WTC11 (cell line): ENCODE measurements at regions not wholly inside any gene's neighbourhood (a gene's known extent, or its start where the extent isn't known, plus 50 kb on each side); places are given as distances from the start of the nearest gene placed in this dataset.

Experiments used
- ATAC-seq: fragments of 200-7000 bp; cut with Tn5 transposase; 2 replicates; pipeline ENCODE4 v1.10.0; 2021; ENCODE audit warnings: mild to moderate bottlenecking, moderate library complexity
- CTCF ChIA-PET: fragments of 300-600 bp; sonication (Branson Sonifier 250); formaldehyde crosslinking; loops from one replicate; lab custom pipeline; 2021; ENCODE audit warnings: antibody characterized with exemption; lab: Charles Lee
- POLR2A ChIA-PET: fragments of 350-600 bp; sonication (Branson Sonifier 250); formaldehyde crosslinking; loops from one replicate; lab custom pipeline; 2021; ENCODE audit warnings: antibody characterized with exemption; lab: Charles Lee
- DNase-seq: peaks from one replicate; pipeline ENCODE4 v3.0.0; 2021; ENCODE audit warnings: low spot score
- H3K27ac Mint-ChIP-seq: 2 replicates; pipeline ENCODE4 v1.8.0; 2021; ENCODE audit warnings: mixed read lengths
- H3K27me3 Mint-ChIP-seq: 2 replicates; pipeline ENCODE4 v1.8.0; 2021; ENCODE audit warnings: low read depth, mild to moderate bottlenecking, moderate library complexity, mixed read lengths
- H3K36me3 Mint-ChIP-seq: 2 replicates; pipeline ENCODE4 v1.8.0; 2021; ENCODE audit warnings: mixed read lengths
- H3K4me1 Mint-ChIP-seq: 2 replicates; pipeline ENCODE4 v1.8.0; 2022; ENCODE audit warnings: mixed read lengths
- H3K4me3 Mint-ChIP-seq: 2 replicates; pipeline ENCODE4 v1.8.0; 2021; ENCODE audit warnings: mild to moderate bottlenecking, moderate library complexity, mixed read lengths
- H3K9me3 Mint-ChIP-seq: 2 replicates; pipeline ENCODE4 v1.8.0; 2021; ENCODE audit warnings: mixed read lengths
- ATF1 ChIP-seq: sonication (generic); formaldehyde crosslinking; IDR thresholded peaks from 2 replicates; pipeline ENCODE4 v1.8.1; 2023; ENCODE audit warnings: mild to moderate bottlenecking, moderate library complexity, missing genetic modification reagents
- CREB1 ChIP-seq: sonication (generic); formaldehyde crosslinking; IDR thresholded peaks from 2 replicates; pipeline ENCODE4 v1.8.0; 2023; ENCODE audit warnings: mild to moderate bottlenecking, missing genetic modification reagents
- GRHL2 ChIP-seq: fragments of 250-450 bp; sonication (Bioruptor Pico); IDR thresholded peaks from 2 replicates; pipeline ENCODE4 v1.8.0; 2022; ENCODE audit warnings: mild to moderate bottlenecking, moderate library complexity; ENCODE audit not compliant: insufficient replicate concordance, severe bottlenecking
- JUN ChIP-seq: sonication (generic); formaldehyde crosslinking; IDR thresholded peaks from 2 replicates; pipeline ENCODE4 v1.8.0; 2023; ENCODE audit warnings: mild to moderate bottlenecking, missing genetic modification reagents
- PRRX2 ChIP-seq: fragments of 250-450 bp; sonication (Bioruptor Pico); IDR thresholded peaks from 2 replicates; pipeline ENCODE4 v1.8.0; 2021; ENCODE audit warnings: mild to moderate bottlenecking
- RELA ChIP-seq: sonication (generic); formaldehyde crosslinking; IDR thresholded peaks from 2 replicates; pipeline ENCODE4 v1.8.1; 2022; ENCODE audit warnings: missing genetic modification reagents, mild to moderate bottlenecking, borderline replicate concordance
- SMAD4 ChIP-seq: sonication (generic); formaldehyde crosslinking; IDR thresholded peaks from 2 replicates; pipeline ENCODE4 v1.8.0; 2022; ENCODE audit warnings: mild to moderate bottlenecking, missing genetic modification reagents
- TP53 ChIP-seq: sonication (generic); formaldehyde crosslinking; IDR thresholded peaks from 2 replicates; pipeline ENCODE4 v1.8.1; 2023; ENCODE audit warnings: mild to moderate bottlenecking, missing genetic modification reagents
- ZBTB21 ChIP-seq: sonication (generic); formaldehyde crosslinking; IDR thresholded peaks from 2 replicates; pipeline ENCODE4 v1.8.1; 2023; ENCODE audit warnings: mild to moderate bottlenecking, missing genetic modification reagents, borderline replicate concordance
- ZNF671 ChIP-seq: fragments of 250-450 bp; sonication (Bioruptor Pico); IDR thresholded peaks from 2 replicates; pipeline ENCODE4 v1.8.0; 2021; ENCODE audit warnings: mild to moderate bottlenecking
- TF ChIP-seq, protein P1 (sequence below): sonication (generic); formaldehyde crosslinking; IDR thresholded peaks from 2 replicates; pipeline ENCODE4 v1.8.0; 2023; ENCODE audit warnings: mild to moderate bottlenecking, missing genetic modification reagents
- TF ChIP-seq, protein P2 (sequence below): fragments of 250-450 bp; sonication (Bioruptor Pico); IDR thresholded peaks from 2 replicates; pipeline ENCODE4 v1.9.0; 2021; ENCODE audit warnings: moderate library complexity, mild to moderate bottlenecking, inconsistent platforms, borderline replicate concordance
- TF ChIP-seq, protein P3 (sequence below): sonication (generic); formaldehyde crosslinking; IDR thresholded peaks from 2 replicates; pipeline ENCODE4 v1.8.0; 2022; ENCODE audit warnings: mild to moderate bottlenecking, missing genetic modification reagents
- TF ChIP-seq, protein P4 (sequence below): sonication (generic); formaldehyde crosslinking; IDR thresholded peaks from 2 replicates; pipeline ENCODE4 v1.8.0; 2022; ENCODE audit warnings: mild to moderate bottlenecking, missing genetic modification reagents
- TF ChIP-seq, protein P5 (sequence below): sonication (generic); formaldehyde crosslinking; IDR thresholded peaks from 2 replicates; pipeline ENCODE4 v1.8.1; 2023; ENCODE audit warnings: mild to moderate bottlenecking, missing genetic modification reagents
- TF ChIP-seq, protein P6 (sequence below): sonication (generic); formaldehyde crosslinking; IDR thresholded peaks from 2 replicates; pipeline ENCODE4 v1.8.1; 2023; ENCODE audit warnings: mild to moderate bottlenecking, missing genetic modification reagents, moderate library complexity

DNA sequence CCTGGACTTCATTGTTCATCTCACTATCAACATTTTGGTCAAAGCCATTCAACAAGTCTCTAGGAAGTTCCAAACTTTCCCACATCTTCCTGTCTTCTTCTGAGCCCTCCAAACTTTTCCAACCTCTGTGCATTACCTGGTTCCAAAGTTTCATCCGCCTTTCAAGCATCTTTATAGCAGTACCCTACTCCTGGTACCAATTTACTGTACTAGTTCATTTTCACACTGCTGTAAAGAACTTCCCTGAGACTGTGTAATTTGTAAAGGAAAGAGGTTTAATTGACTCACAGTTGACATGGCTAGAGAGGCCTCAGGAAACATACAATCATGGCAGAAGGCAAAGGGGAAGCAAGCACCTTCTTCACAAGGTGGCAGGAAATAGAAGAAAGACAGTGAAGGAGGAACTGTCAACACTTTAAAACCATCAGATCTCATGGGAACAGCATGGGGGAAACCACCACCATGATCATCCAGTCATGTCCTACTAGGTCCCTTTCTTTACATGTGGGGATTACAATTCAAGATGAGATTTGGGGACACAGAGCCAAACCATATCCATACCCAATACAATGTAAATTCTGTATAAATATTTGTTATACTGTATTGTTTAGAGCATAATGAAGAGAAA is 109.7 kb downstream of the C12orf75 start:
- H3K36me3 Mint-ChIP-seq = peaks cover 28% of the 10 kb centered on the region
- ChIA-PET CTCF (no interaction called here), POLR2A (no interaction called here)
- no peak for TF ChIP-seq ZBTB21
- no peak for TF ChIP-seq ZNF671
- TF ChIP-seq GRHL2 (CRISPR knock-in tag) = no peak
- TF ChIP-seq, protein P1, sequence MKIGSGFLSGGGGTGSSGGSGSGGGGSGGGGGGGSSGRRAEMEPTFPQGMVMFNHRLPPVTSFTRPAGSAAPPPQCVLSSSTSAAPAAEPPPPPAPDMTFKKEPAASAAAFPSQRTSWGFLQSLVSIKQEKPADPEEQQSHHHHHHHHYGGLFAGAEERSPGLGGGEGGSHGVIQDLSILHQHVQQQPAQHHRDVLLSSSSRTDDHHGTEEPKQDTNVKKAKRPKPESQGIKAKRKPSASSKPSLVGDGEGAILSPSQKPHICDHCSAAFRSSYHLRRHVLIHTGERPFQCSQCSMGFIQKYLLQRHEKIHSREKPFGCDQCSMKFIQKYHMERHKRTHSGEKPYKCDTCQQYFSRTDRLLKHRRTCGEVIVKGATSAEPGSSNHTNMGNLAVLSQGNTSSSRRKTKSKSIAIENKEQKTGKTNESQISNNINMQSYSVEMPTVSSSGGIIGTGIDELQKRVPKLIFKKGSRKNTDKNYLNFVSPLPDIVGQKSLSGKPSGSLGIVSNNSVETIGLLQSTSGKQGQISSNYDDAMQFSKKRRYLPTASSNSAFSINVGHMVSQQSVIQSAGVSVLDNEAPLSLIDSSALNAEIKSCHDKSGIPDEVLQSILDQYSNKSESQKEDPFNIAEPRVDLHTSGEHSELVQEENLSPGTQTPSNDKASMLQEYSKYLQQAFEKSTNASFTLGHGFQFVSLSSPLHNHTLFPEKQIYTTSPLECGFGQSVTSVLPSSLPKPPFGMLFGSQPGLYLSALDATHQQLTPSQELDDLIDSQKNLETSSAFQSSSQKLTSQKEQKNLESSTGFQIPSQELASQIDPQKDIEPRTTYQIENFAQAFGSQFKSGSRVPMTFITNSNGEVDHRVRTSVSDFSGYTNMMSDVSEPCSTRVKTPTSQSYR (CRISPR knock-in tag) = no peak
- no peak for TF ChIP-seq SMAD4 (CRISPR knock-in tag)
- TF ChIP-seq, protein P2, sequence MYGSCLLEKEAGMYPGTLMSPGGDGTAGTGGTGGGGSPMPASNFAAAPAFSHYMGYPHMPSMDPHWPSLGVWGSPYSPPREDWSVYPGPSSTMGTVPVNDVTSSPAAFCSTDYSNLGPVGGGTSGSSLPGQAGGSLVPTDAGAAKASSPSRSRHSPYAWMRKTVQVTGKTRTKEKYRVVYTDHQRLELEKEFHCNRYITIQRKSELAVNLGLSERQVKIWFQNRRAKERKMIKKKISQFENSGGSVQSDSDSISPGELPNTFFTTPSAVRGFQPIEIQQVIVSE (CRISPR knock-in tag) = no peak
- no peak for TF ChIP-seq PRRX2
- no peak for TF ChIP-seq JUN (CRISPR knock-in tag)
- TF ChIP-seq, protein P3, sequence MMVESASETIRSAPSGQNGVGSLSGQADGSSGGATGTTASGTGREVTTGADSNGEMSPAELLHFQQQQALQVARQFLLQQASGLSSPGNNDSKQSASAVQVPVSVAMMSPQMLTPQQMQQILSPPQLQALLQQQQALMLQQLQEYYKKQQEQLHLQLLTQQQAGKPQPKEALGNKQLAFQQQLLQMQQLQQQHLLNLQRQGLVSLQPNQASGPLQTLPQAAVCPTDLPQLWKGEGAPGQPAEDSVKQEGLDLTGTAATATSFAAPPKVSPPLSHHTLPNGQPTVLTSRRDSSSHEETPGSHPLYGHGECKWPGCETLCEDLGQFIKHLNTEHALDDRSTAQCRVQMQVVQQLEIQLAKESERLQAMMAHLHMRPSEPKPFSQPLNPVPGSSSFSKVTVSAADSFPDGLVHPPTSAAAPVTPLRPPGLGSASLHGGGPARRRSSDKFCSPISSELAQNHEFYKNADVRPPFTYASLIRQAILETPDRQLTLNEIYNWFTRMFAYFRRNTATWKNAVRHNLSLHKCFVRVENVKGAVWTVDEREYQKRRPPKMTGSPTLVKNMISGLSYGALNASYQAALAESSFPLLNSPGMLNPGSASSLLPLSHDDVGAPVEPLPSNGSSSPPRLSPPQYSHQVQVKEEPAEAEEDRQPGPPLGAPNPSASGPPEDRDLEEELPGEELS = no peak
- TF ChIP-seq CREB1 = no peak
- TF ChIP-seq, protein P4, sequence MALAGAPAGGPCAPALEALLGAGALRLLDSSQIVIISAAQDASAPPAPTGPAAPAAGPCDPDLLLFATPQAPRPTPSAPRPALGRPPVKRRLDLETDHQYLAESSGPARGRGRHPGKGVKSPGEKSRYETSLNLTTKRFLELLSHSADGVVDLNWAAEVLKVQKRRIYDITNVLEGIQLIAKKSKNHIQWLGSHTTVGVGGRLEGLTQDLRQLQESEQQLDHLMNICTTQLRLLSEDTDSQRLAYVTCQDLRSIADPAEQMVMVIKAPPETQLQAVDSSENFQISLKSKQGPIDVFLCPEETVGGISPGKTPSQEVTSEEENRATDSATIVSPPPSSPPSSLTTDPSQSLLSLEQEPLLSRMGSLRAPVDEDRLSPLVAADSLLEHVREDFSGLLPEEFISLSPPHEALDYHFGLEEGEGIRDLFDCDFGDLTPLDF (CRISPR knock-in tag) = no peak
- TF ChIP-seq, protein P5, sequence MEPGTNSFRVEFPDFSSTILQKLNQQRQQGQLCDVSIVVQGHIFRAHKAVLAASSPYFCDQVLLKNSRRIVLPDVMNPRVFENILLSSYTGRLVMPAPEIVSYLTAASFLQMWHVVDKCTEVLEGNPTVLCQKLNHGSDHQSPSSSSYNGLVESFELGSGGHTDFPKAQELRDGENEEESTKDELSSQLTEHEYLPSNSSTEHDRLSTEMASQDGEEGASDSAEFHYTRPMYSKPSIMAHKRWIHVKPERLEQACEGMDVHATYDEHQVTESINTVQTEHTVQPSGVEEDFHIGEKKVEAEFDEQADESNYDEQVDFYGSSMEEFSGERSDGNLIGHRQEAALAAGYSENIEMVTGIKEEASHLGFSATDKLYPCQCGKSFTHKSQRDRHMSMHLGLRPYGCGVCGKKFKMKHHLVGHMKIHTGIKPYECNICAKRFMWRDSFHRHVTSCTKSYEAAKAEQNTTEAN (CRISPR knock-in tag) = no peak
- no peak overlapping the region for H3K27ac Mint-ChIP-seq
- peaks cover 21% of the 10 kb centered on the region for H3K4me1 Mint-ChIP-seq
- no peak for ATAC-seq
- H3K9me3 Mint-ChIP-seq = peaks cover 41% of the 10 kb centered on the region
- H3K4me3 Mint-ChIP-seq = no peak overlapping the region
- no peaks in the 10 kb centered on the region for H3K27me3 Mint-ChIP-seq
- DNase-seq = no peak

DNA sequence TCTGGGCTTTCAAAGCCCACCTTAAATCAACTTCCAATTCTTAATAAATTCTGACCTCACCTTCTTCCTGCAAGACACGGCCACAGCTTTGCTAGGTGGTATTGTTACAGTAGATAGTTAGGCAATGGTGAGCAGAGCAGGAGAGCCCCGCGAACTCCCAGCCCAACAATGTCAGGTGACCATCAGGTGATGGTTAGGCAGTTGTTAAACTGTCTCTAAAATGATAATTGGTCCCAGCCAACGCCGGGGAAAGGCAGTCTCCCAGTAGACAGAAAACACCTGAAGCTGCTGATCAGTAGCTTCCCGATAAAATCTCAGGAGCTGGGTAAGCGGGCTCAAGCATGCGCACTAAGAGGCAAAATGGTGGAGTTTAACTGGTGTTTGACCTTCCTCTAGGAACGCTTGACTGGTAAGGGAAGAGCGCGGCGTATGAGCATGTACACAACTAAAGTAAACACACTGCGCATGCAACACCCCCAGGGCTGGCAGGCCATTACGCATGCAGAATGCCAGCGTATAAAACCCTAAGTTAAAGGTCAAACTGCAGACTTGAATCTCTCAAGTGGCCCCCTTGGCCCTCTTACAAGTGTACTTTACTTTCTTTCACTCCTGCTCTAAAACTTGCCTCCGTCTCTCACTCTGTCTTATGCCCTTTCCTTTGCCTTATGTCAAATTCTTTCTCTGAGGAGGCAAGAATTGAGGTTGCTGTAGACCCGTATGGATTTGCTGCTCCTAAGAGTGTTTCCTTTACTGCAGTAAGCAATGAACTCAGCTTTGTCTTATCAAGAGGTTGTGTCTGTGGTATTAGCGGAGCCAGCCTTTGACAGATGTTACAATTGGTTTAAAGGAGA is 113.5 kb downstream of the C12orf75 start:
- TF ChIP-seq ATF1 (CRISPR knock-in tag) (no peak), TP53 (CRISPR knock-in tag) (no peak), RELA (CRISPR knock-in tag) (no peak)
- TF ChIP-seq, protein P6, sequence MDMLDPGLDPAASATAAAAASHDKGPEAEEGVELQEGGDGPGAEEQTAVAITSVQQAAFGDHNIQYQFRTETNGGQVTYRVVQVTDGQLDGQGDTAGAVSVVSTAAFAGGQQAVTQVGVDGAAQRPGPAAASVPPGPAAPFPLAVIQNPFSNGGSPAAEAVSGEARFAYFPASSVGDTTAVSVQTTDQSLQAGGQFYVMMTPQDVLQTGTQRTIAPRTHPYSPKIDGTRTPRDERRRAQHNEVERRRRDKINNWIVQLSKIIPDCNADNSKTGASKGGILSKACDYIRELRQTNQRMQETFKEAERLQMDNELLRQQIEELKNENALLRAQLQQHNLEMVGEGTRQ (CRISPR knock-in tag) = 0 out of 2 replicates have a peak, but pooled peaks have one; percentile 7
- TF ChIP-seq, all 79 proteins: peak for 1
- peaks cover 32% of the 10 kb centered on the region for H3K4me1 Mint-ChIP-seq
- DNase-seq = no peak
- H3K27me3 Mint-ChIP-seq = no peaks in the 10 kb centered on the region
- H3K27ac Mint-ChIP-seq = no peak overlapping the region
- H3K4me3 Mint-ChIP-seq = no peak overlapping the region
- peaks cover 18% of the 10 kb centered on the region for H3K36me3 Mint-ChIP-seq
- POLR2A ChIA-PET = no interaction called here
- H3K9me3 Mint-ChIP-seq = peaks cover 31% of the 10 kb centered on the region
- CTCF ChIA-PET = no interaction called here
- no peak for ATAC-seq
